ENCODE measurements at regions not wholly inside any gene's neighbourhood (a gene's known extent, or its start where the extent isn't known, plus 50 kb on each side); places are given as distances from the start of the nearest gene placed in this dataset.

DNA sequence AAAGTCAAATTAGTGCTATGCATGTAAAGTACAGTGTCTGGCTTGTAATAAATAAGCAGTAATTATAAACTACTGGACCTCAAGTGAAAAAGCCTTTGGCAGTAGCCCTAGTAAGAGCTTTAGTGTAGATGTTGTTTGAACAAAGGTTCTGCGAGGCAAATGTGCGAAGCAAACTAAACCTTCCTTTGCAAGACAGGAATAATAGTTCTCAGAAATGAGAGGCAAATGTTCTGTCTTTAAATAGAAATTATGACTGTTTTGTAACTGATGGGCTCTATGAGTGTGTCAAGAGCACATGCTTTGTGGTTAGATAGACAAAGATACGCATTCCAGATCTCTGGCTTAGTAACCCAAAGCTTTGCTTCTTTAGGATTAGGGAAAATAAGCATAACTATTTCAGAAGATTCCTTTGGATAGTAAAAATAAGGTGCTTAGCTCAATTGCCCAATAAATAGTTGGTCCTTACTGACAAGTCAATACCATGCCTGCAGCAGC lies 169.2 kb upstream of the CDC14C start:
- Histone ChIP-seq H3K27ac (ENCODE audit: low read depth, low read length) (no peak overlapping the region), H3K9ac (replicated peaks in 1 of 4; ENCODE audit: extremely low read depth in 1 of 4, low read depth in 3 of 4, low read length in 3 of 4) (no peak overlapping the region), H2BK120ac (replicated peaks; ENCODE audit: low read depth, low read length) (no peak overlapping the region), H3K23me2 (ENCODE audit: low read depth, low read length) (no peaks in the 10 kb centered on the region; the same call in 1 of the 2 replicates), H3K79me2 (ENCODE audit: control insufficient read depth in 1 of 2, insufficient read depth in 2 of 2, low read length in 2 of 2) (no peaks in the 10 kb centered on the region), H3K4ac (replicated peaks; ENCODE audit: insufficient read length, low read depth, low read length) (no peak overlapping the region), H3K4me2 (ENCODE audit: insufficient read depth in 1 of 2, low read depth in 2 of 2, low read length in 2 of 2) (no peak overlapping the region), H3K14ac (ENCODE audit: insufficient read length) (no peak overlapping the region), H2BK12ac (ENCODE audit: low read depth, low read length) (no peak overlapping the region), H4K91ac (replicated peaks; ENCODE audit: insufficient read length, low read length) (no peak overlapping the region), H2AFZ (ENCODE audit: low read length) (no peak overlapping the region), H3K4me1 (replicated peaks in 1 of 4; ENCODE audit: control insufficient read depth in 3 of 4, insufficient read depth in 4 of 4, low read length in 3 of 4) (no peaks in the 10 kb centered on the region; a peak in 1 of 7 replicates), H3K56ac (replicated peaks; ENCODE audit: insufficient read length, low read depth, low read length) (no peak overlapping the region), H4K5ac (ENCODE audit: insufficient read length, low read depth, low read length) (no peak overlapping the region), H3K23ac (ENCODE audit: insufficient read length) (no peak overlapping the region), H4K8ac (ENCODE audit: extremely low read depth, insufficient read depth, low read length) (no peak overlapping the region), H3K79me1 (ENCODE audit: low read depth, low read length) (no peaks in the 10 kb centered on the region), H2AK5ac (ENCODE audit: low read depth, low read length) (no peak overlapping the region), H3K4me3 (ENCODE audit: extremely low read depth in 1 of 4, insufficient read depth in 2 of 4, low read depth in 3 of 4, low read length in 4 of 4) (no peak overlapping the region), H2BK20ac (ENCODE audit: low read length) (no peak overlapping the region), H3K27me3 (replicated peaks in 1 of 4; ENCODE audit: control insufficient read depth in 3 of 4, extremely low read depth in 1 of 4, insufficient read depth in 3 of 4, low read length in 3 of 4) (no peaks in the 10 kb centered on the region), H4K20me1 (replicated peaks in 1 of 2; ENCODE audit: control insufficient read depth in 1 of 2, insufficient read depth in 2 of 2, low read length in 2 of 2) (no peaks in the 10 kb centered on the region), H3K36me3 (ENCODE audit: control insufficient read depth in 2 of 4, insufficient read depth in 4 of 4, low read length in 3 of 4) (no peaks in the 10 kb centered on the region), H2BK5ac (ENCODE audit: low read depth, low read length) (no peak overlapping the region), H3K18ac (ENCODE audit: extremely low read depth, low read length) (no peak overlapping the region), H2BK15ac (ENCODE audit: low read length) (no peak overlapping the region), H3K9me3 (ENCODE audit: insufficient read depth in 2 of 2, low read depth in 1 of 2, low read length in 1 of 2) (peaks cover 0 to 2% of the 10 kb centered on the region in 2 experiments; a peak in 1 of 4 replicates)
- no peak for DNase-seq (ENCODE audit: low read depth in 1 of 2, low spot score in 2 of 2)
- FAIRE-seq = no peak
- WGBS, 2 experiments (ENCODE audit: extremely low coverage in 1 of 2, insufficient coverage in 1 of 2, insufficient read length in 1 of 2, insufficient replicate concordance in 2 of 2, low coverage in 1 of 2, low lambda C conversion rate in 2 of 2, missing lambda C conversion rate in 1 of 2) = 90% methylated on average over 3 of the region's 3 CpGs; no CpG with 5 or more reads in 1 of the 2 experiments
- ChIA-PET CTCF (ENCODE audit: partially characterized antibody) (interaction anchor here (1.1 to 2.8 kb wide), 2 partner anchors 8 to 10 kb away, joined by 3 to 9 read pairs; no protein-coding TSS in a partner anchor), POLR2A (ENCODE audit: partially characterized antibody) (no interaction called here)
- TF ChIP-seq POU5F1 (IDR thresholded peaks at IDR 0.05; ENCODE audit: low read depth, low read length) = no peak
- TF ChIP-seq POLR2AphosphoS5 (IDR thresholded peaks at IDR 0.05; ENCODE audit: low read depth, low read length) = no peak
- TF ChIP-seq, protein P1, sequence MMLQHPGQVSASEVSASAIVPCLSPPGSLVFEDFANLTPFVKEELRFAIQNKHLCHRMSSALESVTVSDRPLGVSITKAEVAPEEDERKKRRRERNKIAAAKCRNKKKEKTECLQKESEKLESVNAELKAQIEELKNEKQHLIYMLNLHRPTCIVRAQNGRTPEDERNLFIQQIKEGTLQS (IDR thresholded peaks at IDR 0.05; ENCODE audit: insufficient read depth, low read depth, low read length) = no peak
- no peak for TF ChIP-seq TAF7 (optimal IDR thresholded peaks at IDR 0.05; ENCODE audit: borderline replicate concordance, low read depth, low read length)
- no peak for TF ChIP-seq KDM5A (IDR thresholded peaks at IDR 0.05; ENCODE audit: low read length)
- TF ChIP-seq CBX5 (IDR thresholded peaks at IDR 0.05; ENCODE audit: low read depth, low read length) = no peak
- TF ChIP-seq BACH1 (IDR thresholded peaks at IDR 0.05; ENCODE audit: low read length) = no peak
- TF ChIP-seq SRF (IDR thresholded peaks at IDR 0.05; ENCODE audit: low read depth, low read length) = no peak
- TF ChIP-seq, protein P2, sequence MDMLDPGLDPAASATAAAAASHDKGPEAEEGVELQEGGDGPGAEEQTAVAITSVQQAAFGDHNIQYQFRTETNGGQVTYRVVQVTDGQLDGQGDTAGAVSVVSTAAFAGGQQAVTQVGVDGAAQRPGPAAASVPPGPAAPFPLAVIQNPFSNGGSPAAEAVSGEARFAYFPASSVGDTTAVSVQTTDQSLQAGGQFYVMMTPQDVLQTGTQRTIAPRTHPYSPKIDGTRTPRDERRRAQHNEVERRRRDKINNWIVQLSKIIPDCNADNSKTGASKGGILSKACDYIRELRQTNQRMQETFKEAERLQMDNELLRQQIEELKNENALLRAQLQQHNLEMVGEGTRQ (IDR thresholded peaks at IDR 0.05; ENCODE audit: low read length) = no peak
- TF ChIP-seq JUN (IDR thresholded peaks at IDR 0.05; ENCODE audit: low read depth, low read length) = no peak
- TF ChIP-seq, protein P3, sequence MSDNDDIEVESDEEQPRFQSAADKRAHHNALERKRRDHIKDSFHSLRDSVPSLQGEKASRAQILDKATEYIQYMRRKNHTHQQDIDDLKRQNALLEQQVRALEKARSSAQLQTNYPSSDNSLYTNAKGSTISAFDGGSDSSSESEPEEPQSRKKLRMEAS (IDR thresholded peaks at IDR 0.05) = no peak
- TF ChIP-seq RBBP5 (IDR thresholded peaks at IDR 0.05; ENCODE audit: borderline replicate concordance, low read depth, low read length) = no peak
- TF ChIP-seq HDAC2 (IDR thresholded peaks at IDR 0.05; ENCODE audit: borderline replicate concordance in 1 of 2, low read depth in 2 of 2, low read length in 2 of 2) = no peak
